ENCODE measurements at regions not wholly inside any gene's neighbourhood (a gene's known extent, or its start where the extent isn't known, plus 50 kb on each side); places are given as distances from the start of the nearest gene placed in this dataset.

DNA sequence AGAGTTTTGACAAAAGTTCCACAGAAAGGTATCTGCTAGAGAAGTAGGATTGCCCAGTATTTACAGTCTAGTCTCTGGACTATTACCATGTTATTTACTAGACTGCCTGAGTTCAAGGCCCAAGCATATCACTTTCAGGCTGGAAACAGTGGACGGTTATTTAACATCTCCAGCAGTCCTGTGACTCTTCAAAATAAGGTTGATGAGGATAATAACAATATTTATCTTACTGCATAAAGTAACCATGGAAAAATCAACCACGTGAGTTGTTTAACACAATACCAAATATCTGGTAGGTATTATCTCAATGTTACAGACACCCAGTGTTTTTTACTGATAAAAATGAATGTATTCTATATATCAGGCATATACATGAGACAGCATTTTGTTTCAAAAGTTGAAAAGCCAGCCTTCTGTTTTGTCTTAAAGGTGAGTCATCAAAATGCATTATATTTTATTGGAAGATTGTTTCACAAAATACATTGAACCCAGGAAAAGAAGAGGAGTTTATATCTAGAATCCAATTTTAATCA, 535.8 kb downstream of the TBL1XR1 start (continued):
- no peak for TF ChIP-seq NR2C1 (IDR thresholded peaks at IDR 0.05)
- TF ChIP-seq NR2C1 (tag; IDR thresholded peaks at IDR 0.05): no peak
- TF ChIP-seq ELF1 (tag; IDR thresholded peaks at IDR 0.05): no peak
- TF ChIP-seq, protein P1, sequence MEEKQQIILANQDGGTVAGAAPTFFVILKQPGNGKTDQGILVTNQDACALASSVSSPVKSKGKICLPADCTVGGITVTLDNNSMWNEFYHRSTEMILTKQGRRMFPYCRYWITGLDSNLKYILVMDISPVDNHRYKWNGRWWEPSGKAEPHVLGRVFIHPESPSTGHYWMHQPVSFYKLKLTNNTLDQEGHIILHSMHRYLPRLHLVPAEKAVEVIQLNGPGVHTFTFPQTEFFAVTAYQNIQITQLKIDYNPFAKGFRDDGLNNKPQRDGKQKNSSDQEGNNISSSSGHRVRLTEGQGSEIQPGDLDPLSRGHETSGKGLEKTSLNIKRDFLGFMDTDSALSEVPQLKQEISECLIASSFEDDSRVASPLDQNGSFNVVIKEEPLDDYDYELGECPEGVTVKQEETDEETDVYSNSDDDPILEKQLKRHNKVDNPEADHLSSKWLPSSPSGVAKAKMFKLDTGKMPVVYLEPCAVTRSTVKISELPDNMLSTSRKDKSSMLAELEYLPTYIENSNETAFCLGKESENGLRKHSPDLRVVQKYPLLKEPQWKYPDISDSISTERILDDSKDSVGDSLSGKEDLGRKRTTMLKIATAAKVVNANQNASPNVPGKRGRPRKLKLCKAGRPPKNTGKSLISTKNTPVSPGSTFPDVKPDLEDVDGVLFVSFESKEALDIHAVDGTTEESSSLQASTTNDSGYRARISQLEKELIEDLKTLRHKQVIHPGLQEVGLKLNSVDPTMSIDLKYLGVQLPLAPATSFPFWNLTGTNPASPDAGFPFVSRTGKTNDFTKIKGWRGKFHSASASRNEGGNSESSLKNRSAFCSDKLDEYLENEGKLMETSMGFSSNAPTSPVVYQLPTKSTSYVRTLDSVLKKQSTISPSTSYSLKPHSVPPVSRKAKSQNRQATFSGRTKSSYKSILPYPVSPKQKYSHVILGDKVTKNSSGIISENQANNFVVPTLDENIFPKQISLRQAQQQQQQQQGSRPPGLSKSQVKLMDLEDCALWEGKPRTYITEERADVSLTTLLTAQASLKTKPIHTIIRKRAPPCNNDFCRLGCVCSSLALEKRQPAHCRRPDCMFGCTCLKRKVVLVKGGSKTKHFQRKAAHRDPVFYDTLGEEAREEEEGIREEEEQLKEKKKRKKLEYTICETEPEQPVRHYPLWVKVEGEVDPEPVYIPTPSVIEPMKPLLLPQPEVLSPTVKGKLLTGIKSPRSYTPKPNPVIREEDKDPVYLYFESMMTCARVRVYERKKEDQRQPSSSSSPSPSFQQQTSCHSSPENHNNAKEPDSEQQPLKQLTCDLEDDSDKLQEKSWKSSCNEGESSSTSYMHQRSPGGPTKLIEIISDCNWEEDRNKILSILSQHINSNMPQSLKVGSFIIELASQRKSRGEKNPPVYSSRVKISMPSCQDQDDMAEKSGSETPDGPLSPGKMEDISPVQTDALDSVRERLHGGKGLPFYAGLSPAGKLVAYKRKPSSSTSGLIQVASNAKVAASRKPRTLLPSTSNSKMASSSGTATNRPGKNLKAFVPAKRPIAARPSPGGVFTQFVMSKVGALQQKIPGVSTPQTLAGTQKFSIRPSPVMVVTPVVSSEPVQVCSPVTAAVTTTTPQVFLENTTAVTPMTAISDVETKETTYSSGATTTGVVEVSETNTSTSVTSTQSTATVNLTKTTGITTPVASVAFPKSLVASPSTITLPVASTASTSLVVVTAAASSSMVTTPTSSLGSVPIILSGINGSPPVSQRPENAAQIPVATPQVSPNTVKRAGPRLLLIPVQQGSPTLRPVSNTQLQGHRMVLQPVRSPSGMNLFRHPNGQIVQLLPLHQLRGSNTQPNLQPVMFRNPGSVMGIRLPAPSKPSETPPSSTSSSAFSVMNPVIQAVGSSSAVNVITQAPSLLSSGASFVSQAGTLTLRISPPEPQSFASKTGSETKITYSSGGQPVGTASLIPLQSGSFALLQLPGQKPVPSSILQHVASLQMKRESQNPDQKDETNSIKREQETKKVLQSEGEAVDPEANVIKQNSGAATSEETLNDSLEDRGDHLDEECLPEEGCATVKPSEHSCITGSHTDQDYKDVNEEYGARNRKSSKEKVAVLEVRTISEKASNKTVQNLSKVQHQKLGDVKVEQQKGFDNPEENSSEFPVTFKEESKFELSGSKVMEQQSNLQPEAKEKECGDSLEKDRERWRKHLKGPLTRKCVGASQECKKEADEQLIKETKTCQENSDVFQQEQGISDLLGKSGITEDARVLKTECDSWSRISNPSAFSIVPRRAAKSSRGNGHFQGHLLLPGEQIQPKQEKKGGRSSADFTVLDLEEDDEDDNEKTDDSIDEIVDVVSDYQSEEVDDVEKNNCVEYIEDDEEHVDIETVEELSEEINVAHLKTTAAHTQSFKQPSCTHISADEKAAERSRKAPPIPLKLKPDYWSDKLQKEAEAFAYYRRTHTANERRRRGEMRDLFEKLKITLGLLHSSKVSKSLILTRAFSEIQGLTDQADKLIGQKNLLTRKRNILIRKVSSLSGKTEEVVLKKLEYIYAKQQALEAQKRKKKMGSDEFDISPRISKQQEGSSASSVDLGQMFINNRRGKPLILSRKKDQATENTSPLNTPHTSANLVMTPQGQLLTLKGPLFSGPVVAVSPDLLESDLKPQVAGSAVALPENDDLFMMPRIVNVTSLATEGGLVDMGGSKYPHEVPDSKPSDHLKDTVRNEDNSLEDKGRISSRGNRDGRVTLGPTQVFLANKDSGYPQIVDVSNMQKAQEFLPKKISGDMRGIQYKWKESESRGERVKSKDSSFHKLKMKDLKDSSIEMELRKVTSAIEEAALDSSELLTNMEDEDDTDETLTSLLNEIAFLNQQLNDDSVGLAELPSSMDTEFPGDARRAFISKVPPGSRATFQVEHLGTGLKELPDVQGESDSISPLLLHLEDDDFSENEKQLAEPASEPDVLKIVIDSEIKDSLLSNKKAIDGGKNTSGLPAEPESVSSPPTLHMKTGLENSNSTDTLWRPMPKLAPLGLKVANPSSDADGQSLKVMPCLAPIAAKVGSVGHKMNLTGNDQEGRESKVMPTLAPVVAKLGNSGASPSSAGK (IDR thresholded peaks at IDR 0.05): no peak; the same call in 1 of the 2 replicates
- TF ChIP-seq, protein P2, sequence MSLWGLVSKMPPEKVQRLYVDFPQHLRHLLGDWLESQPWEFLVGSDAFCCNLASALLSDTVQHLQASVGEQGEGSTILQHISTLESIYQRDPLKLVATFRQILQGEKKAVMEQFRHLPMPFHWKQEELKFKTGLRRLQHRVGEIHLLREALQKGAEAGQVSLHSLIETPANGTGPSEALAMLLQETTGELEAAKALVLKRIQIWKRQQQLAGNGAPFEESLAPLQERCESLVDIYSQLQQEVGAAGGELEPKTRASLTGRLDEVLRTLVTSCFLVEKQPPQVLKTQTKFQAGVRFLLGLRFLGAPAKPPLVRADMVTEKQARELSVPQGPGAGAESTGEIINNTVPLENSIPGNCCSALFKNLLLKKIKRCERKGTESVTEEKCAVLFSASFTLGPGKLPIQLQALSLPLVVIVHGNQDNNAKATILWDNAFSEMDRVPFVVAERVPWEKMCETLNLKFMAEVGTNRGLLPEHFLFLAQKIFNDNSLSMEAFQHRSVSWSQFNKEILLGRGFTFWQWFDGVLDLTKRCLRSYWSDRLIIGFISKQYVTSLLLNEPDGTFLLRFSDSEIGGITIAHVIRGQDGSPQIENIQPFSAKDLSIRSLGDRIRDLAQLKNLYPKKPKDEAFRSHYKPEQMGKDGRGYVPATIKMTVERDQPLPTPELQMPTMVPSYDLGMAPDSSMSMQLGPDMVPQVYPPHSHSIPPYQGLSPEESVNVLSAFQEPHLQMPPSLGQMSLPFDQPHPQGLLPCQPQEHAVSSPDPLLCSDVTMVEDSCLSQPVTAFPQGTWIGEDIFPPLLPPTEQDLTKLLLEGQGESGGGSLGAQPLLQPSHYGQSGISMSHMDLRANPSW (CRISPR knock-in tag; IDR thresholded peaks at IDR 0.05): no peak
- no peak for TF ChIP-seq ZNF121 (CRISPR knock-in tag; conservative IDR thresholded peaks at IDR 0.05)
- TF ChIP-seq CREB1 (IDR thresholded peaks at IDR 0.05): peak; percentile 40; the same call in 1 of the 2 replicates
- no peak for TF ChIP-seq CREB1 (CRISPR knock-in tag; IDR thresholded peaks at IDR 0.05)
- no peak for TF ChIP-seq ESRRA (IDR thresholded peaks at IDR 0.05; ENCODE audit: borderline replicate concordance, low read depth)
- no peak for TF ChIP-seq PTRF (tag; IDR thresholded peaks at IDR 0.05)
- TF ChIP-seq BMI1 (IDR thresholded peaks at IDR 0.05; ENCODE audit: low read length): no peak
- TF ChIP-seq HMGN3 (IDR thresholded peaks at IDR 0.05; ENCODE audit: borderline replicate concordance, extremely low read depth, insufficient read length, low read depth, low read length): no peak
- TF ChIP-seq KHSRP (IDR thresholded peaks at IDR 0.05): peak; percentile 60; the same call in 1 of the 2 replicates
- peak; percentile 62 for TF ChIP-seq PYGO2 (tag; IDR thresholded peaks at IDR 0.05)
- no peak for TF ChIP-seq GABPB2 (CRISPR knock-in tag; conservative IDR thresholded peaks at IDR 0.05)
- no peak; the same call in 1 of the 2 replicates for TF ChIP-seq NFRKB (IDR thresholded peaks at IDR 0.05; ENCODE audit: low read depth)

All from K562 (cell line).